Stimulated activated CD4-positive, alpha-beta T cell treated with anti-CD3 and anti-CD28 coated beads, Interleukin-4, amount 100 ng/mL, for 24 hours (primary cell): ENCODE measurements at regions not wholly inside any gene's neighbourhood (a gene's known extent, or its start where the extent isn't known, plus 50 kb on each side); places are given as distances from the start of the nearest gene placed in this dataset.
"Not testable (repeated sequence)": the region's sequence is repeated elsewhere in the genome, so short reads cannot be mapped to it uniquely, and the experiment has no call there.

Source experiments
- DNase-seq: peaks from one replicate; pipeline ENCODE4 v3.0.0-alpha.2; 2020

DNA sequence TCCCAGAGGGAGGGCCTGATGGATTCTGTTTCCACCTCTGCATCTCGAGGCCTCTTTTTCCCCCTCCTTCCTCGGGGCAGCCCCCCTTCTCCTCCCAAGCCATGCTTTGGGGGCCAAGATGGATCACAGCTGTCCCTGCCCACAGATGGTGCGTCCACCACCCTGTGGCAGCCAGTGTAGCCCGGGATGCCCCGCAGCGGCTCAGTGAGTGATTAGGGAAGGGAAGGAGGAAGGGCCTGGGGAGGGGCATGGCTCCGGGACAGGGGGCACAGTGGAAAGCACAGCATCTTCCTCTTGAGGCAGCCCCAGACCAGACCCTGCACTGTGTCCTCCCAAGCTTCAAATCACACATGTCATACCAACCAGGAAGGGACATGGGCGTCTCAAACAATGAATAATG is 622.4 kb downstream of the MATN1 start:
- DNase-seq, result no peak

DNA sequence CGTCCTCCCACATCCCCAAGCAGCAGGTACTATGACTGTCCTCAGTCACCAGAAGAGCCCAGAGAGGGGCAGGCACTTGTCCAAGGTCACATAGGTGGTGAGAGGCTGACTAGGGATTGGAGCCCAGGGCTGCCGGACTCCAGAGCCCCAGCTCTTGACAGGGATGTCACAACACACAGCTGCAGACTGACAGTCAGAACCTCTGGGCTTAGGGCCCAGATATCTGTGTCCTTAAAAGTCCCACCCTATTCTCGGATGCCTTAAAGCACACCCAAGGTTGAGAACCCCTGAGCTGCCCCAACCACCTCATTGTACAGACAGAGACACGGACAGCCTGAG is 622.9 kb downstream of the MATN1 start:
- no peak for DNase-seq

DNA sequence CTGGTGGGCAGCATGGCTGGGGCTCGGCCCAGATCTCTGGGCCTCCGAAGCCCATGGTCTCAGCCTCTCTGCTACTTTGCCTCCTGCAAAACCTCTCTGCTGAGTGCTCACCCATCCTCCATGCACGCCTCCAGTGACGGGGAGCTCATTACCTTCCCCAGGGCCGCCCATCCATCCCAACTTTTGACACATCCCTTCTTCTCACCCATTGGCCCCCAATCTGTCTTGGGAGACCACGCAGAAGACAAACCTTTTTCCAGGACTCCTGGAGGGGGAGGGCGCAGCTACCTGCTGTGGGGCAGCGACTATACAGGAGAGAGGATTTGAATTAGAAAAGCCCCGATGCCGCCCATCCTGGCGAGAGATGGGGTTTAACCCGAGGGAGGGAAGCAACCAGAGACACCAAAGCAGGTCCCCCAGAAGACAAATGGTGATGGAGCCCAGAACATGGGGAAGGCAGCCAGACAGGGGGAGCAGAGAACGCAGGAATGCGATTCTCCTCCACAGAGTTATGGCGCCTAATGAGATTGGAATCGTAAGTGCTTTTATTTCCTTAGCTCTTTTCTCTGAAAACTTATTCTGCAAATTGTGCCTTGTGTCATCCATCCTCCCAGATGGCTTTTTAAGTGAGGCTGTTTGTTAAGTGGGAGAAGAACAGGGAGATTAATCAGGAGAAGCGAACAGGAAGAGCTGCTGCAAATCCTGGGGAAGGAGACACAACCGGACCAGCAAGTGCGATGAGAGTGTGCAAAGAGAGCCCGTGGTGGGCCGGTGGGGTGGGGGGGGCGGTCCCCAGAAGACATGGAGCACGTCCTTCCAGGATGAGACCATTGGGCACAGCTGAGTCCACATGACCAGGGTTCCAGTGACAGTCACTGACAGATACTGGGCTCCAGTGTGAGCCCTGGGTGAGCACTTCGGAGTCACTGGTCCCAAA is 623.5 kb downstream of the MATN1 start:
- no peak for DNase-seq

DNA sequence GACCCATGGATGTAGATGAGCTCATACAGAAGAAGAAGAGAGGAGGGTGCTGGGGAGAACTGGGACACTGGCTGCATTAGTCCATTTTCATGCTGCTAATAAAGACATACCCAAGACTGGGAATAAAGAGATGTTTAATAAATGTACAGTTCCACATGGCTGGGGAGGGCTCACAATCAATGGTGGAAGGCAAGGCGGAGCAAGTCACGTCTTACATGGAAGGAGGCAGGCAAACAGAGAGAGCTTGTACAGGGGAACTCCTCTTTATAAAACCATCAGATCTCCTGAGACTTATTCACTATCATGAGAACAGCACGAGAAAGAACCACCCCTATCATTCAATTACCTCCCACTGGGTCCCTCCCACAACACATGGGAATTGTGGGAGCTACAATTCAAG is 625.5 kb downstream of the MATN1 start:
- DNase-seq, result not testable (repeated sequence)

DNA sequence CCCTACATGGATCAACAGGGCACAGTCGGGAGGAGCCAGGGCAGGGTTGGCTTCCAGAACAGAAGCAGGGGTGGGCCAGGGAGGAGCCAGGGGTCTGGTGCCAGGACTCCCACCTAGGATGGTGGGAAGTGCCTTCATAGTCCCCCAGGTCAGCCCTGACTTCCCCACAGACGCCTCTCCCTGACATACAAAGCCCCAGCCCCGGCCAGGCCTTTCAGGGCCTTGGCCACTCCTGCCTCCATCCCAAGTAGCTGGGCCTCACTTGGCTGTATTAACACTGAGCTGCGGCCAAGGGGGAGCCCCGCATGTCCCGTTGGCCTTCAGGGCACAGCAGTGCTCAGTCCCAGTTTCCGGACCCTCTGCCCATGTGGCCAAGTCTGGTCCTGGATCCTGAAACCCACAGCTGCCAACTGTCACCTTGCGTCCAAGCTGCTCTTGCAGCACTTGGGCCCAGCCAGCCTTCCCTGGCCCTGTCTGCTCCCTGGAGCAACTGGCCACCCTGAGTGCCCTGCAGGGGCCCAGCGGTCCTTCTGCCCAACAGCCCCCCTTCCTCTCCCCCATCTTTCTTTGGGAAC is 627.8 kb downstream of the MATN1 start:
- no peak for DNase-seq

DNA sequence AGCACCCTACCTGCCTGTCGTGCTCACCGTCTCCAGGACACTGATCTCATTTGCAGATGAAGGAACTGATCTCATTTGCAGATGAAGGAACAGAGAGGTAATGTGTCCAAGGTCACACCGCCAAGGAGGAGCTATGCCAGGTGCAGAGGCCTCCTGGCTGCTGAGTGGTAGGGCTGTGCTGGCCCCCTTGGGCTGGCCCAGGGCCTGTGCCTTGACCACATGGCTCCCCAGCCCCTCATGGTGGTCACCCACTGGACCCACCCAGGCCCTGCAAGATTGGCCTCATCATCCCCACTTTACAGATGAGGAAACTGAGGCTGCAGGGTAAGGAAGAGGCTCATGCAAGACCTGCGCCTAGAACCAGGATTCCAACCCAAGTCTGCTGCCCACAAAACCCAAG is 628.3 kb downstream of the MATN1 start:
- DNase-seq, result no peak

DNA sequence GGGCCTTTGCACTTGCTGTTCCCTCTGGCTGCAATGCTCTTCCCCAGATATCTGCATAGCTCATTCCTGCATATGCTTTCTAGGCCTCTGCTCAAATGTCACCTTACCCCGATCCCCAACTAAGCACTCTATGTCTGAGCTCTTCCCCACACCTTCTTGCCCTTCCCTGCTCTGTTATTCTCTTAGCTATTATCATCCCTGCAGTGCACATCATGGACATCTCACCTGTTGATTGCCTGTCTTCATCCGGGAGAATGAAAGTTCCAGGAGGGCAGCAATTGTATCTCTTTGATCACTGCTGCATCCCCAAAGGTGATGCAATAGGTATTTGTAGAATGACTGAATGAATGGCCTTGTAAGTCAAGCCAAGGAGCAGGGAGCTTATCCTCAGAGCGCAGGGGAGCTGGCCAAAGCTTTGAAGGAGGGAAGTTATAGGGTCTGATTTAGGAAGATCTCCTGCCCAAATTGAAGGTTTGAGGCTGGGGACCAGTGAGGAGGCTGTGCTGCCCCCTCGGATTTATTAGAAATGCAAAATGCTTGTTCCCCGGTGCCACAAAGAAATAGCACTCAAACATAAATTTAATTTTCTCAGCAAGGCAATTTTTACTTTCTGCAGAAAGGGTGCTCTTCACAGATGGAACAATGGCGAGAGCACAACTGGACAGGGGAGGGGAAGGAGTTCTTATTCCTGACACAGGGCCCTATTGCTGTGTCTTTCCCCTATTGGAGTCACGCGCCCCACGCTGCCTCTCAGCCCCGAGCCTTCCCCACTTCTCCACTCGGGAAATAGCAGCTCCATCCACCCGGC is 631.1 kb downstream of the MATN1 start:
- no peak for DNase-seq

DNA sequence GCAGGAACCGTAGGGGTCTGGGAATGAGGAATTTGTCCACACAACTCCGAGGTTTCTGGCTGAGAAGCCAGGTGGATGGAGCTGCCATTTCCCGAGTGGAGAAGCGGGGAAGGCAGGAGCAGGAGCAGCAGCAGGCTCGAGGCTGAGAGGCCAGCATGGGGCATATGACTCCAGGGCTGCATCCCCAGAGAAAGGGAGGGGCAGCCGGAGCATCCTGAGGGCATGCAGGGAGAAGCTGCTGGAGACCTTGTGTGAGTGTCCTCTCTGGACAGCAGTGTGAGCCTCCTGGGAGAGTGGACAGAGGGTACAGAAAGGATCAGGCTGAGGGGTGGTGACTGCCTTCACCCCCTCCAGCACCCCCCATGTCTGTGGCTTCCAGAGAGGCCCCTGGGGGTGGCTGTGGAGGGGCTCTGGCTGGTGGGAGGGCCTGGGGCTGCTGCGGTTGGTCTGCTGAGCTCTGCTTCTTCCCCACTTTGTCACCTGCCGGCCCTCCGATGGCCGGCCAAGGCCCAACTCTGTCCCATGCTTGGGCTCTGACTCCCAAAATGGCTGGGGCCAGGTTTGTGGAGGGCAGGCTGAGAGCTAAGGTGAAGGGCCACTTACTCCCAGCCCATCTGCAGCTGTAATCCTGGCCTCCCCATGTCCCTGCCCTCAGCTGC is 633.1 kb downstream of the MATN1 start:
- DNase-seq, result no peak

DNA sequence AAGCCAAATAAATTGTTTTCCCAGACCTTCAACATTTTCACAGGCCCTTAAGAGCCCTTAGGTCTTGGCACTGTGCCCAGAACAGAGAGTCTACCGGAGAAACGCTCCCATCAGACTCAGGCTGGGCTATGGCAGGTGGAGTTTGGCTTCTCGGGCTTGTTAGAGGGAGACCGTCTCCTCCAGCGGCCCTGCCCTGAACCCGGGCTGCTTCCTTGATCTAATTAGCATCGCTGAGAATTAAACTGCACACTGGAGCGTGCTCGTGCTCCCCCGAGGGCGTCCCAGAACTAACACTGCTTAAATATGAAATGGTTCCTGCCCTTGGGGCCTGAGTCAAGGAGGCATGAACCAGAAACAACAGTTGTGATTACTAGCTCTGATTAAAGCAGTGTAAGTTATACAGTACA is 634.4 kb downstream of the MATN1 start:
- no peak for DNase-seq

DNA sequence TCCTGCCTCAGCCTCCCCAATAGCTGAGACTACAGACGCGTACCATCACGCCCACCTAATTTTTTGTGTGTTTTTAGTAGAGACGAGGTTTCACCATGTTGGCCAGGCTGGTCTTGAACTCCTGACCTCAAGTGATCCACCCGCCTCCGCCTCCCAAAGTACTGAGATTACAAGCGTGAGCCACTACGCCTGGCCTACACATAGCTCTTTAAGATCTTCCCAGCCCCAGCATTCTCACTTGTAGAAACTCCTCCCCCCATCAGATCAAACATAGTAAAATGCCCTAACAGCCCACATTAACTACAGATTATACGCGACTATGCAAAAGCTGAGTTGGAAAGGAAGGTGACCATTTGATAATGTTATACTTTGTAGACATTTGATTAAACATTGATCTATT is 634.8 kb downstream of the MATN1 start:
- no peak for DNase-seq

DNA sequence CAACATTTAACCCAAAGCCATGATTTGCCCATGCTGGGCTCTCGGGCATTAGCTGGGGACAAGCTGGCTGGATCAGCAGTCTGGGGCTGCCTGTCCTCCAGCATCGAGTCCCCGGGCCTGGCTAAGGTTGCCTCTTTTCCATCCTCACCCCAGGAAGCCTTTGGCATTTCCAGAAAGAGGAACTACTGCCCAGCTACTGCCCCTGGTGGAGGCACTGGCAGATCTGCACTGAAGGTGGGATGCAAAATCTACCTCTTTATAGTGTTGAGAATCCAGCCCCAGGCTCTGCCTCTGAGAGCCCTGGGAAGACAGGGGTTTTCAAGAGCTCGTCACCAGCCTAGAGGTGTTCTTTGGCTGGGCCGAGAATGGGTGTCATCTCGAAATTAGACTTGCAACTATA is 635.9 kb downstream of the MATN1 start:
- DNase-seq, result no peak

DNA sequence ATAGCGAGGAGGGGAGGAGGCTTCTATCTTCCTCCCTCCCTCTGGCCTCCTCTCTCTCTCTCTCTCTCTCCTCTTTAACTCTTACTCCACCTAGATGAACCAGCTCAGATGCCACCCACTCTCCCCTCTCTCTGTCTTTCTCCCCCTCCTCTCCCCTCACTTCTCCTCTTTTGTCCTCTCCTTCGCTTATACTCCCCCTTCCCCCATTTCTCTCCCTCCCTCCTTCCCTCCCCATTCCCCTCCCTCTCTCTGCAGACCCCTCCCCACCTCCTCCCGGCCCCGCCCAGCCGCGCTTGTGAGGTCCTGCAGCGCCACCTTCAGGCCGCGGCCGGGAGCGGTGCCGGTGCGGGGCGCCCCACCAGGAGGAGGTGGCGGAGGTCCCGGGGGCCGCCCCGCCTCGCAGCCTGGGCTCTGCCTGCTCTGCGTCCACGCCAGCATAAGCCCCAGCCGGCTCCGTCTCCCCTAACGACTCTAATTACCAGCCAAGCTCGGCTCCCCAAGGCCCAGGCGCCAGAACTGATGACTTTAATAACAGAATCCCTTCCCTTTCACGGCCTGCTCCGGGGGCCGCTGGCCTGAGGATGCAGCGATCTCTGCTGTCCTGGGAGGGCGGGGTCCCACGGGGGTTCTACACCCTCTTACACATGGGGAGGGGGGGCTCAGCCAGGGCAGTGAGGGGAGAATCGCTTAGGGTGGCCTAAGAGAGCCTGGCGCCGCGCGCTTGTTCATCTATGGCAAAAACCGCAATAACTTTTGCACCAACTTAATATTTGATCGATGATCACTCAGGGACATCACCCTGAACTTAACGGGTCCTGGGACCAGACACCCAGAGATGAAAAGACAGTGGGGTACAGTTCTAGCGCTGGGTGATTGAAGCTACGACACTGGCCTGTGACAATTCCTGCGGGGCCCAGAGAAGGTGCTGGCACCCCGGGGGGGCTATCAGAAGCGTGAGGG is 637.3 kb downstream of the MATN1 start:
- DNase-seq, result peak; percentile 12

DNA sequence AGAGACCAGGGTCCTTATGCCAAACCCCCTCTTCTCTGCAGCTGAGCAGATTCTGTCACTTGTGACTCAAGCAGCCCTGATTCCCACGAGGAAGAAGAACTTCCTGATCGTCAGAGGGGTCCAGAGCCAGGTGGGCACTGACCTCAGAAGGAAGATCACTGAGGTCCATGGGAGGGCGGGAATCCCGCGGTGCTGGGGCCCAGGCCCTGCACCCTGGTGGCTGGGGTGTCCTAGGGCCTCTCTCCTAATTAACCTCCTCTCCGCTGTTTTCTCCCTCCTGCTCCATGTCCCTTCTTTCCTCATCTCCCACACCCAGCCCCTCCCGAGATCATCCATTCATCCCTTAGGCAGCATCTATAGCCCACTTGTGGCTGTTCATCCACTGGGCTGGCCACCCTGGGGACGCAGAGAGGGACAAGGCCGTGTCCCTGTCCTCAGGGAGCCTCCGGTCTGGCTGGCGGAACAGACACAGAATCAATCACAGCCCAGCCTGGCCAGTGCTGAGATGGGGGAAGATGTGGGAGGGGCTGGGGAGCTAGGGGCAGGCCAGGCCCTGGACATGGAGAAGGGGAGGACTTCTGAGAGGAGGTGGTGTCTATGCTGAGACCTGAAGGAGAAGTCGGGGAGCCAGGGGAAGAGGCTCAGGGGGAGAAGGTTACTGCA is 638.3 kb downstream of the MATN1 start:
- no peak for DNase-seq

DNA sequence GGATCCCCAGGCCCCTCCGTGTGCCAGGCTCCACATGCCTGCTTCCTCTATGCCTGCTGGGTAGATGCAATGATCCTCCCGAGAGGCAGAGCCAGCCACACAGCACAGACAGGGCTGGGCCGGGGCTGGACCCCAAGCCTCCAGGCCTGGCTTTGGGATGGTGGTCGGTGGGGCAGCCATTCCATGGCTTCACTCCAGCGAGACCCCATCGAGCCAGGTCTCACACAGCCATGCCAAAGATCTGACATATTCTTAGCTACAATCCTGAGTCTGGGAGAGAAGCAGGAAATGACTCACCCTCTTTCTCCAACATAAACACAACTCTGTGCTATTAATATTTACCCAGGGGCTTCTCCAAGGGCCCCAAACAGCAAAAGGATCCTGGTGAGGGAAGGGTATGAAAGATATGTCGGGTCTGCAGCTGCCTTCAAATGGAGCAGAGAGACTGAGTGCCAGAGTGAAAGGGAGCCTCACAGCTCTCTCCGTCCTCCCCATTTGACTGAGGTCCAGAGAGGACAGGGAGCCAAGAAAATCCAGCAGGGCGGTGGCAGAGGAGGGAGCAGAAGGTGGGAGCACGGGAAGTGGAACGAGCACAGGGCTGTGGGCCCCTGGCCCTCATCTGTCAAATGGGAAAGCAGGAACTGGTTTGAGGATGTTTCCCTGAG is 639.5 kb downstream of the MATN1 start:
- no peak for DNase-seq

DNA sequence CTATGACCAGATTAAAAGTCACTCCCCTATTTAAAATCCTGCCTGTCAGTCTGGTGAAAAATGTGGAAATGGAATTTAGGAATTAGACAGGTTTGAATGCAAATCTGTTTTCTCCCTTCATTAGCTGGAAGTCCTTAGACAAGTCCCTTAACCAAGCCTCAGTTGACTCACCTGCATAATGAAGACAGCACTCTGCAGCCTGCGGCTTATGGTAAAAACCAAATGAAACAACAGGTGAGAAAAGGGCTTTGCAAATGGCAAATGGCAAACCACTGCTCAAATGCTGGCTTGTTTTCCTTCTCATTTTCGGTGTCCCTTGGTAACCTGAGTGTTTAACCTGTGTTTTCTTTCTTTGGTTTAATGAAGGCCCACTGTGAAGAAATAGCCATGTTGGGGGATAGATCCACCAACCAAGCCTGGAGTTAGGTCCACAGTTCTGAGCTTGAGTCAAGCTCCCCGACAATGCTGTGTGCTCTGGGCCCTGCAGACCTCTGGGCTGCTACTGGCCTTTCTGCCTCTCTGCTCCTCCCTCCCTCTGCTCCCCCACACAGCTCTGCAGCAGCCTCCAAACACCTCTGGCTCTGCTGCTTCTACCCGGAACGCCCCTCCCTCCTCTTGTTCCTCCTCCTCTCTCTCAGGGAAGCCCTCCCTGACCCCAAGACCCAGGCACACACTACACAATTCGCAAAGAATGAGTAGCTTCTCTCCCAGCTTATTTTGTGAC is 641.8 kb downstream of the MATN1 start:
- no peak for DNase-seq

DNA sequence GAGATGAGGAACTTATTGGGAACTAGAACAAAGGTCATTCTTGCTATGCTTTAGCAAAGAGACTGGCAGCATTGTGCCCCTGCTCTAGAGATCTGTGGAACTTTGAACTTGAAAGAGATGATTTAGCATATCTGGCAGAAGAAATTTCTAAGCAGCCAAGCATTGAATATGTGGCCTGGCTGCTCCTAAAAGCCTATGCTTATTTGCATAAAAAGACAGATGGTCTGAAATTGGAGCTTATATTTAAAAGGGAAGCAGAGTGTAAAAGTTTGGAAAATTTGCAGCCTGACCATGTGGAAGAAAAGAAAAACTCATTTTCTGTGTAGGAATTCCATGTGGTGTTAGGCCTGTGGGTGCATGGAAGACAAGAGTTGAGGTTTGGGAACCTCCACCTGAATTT is 647.5 kb downstream of the MATN1 start:
- DNase-seq, result not testable (repeated sequence)

DNA sequence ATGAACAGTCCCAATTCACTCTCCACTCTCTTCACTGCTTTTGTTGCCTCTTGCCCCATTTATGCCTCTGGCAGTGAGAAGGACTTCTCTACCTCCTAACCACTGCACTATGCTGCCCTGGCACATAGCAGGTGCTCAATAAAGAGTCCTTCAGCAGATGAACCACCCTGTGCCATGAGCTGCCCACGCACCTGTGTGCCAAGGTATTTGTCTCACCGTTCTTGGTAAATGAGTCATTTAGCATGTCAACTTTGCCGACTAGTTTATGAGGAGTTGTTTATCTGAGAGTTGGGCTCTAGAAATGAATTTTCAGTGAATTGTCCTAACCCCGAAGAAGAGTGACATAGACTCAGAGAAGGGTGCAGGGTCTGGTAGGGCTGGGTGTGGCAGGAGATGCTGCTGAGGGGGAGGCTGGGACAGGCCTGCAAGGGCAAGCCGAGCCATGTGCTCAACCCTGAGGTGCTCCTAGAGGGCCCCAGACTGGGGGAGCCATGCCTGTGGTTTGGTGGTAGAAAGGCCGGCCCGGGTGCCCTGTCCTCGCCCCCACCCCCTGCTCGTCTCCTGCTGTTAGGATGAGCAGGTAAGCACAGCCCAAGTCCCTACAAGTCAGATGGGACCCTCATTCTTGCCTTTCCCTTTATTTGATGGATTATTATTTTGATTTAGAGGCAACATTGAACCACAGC is 654.5 kb downstream of the MATN1 start:
- DNase-seq, result no peak

DNA sequence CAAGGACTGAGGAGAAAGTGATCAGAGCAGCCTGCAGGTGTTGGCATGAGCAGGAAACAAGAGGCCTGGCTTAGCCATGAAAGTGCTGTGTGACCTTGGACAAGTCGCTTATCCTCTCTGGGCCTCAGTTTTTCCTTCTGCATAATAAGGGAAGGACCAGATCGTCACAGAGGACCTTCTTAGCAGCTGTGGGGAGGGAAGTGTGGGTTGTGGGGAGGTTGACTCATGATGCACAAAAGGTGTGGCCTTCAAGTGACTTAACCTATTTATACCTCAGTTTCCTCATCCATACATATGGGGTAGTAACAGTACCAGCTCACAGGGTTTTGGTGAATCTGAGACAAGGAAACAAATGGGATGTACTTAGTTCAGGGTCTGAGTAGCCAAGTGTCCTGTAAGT is 658.8 kb downstream of the MATN1 start:
- no peak for DNase-seq

DNA sequence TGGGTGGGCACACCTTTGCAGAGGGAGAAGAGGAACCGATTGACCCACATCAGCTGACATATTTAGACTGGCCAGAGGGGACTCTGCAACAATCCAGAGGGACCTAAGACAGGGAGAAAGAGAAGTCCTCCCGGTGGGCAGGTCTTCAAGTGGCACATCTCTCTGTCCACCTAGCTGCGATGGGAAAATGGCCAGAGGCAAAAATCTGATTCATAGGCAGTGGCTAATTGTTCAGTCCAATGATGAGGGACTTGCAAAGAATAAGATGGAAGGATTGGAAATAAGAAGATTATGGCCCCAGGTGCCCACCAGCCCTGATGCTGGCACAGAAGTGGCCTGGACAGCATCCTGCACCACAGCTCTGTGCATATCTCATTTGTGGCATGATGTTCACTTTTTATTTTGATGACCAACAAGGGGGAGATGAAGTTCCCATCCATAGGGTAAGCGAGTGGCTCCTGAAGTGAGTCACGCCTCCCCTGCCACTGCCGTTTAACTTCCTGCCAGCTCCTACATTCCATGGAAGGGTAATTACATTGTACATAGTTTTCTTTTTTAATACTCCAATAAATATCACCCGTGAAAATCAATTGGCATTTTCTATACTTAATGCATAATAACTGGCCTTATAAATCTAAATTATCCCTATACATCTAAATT is 659.6 kb downstream of the MATN1 start:
- DNase-seq, result no peak
